Left cardiac atrium (tissue), 4 donors: ENCODE measurements at regions not wholly inside any gene's neighbourhood (a gene's known extent, or its start where the extent isn't known, plus 50 kb on each side); places are given as distances from the start of the nearest gene placed in this dataset.

Source experiments
- ATAC-seq, 2 donors: fragments of 200-7000 bp; cut with Tn5 transposase; one replicate each; pipeline ENCODE4 v1.9.1; 2020; ENCODE audit warnings: mild to moderate bottlenecking in 2 of 2, moderate library complexity in 2 of 2
- DNase-seq: peaks from one replicate; pipeline ENCODE4 v3.0.0-alpha.2; 2020
- intact Hi-C, 2 donors: fragments of 100-400 bp; cut with DNase I; formaldehyde crosslinking; loops; one replicate each; pipeline versions ENCODE4 v1.14.1 to v1.15.1; 2022 to 2023
- donor health status: DM: no; HTN: yes; CAD: no.
- donor health status: DM: no; HTN: yes; CAD: no; lungs with severe emphysema.
- donor health status: DM: yes; HTN: yes; CAD: no.
- donor health status: Dilated cardiomyopathy.

GRCh38 chr7:96422388-96422787, 100.5 kb upstream of the SLC25A13 start:
- intact Hi-C loops = no loop called here
- no peak for ATAC-seq
- no peak for DNase-seq

- intact Hi-C loops = loop anchor here (10.0 kb wide), 2 partner anchors 286 to 606 kb away; partner anchors contain the start of genes DLX5 (in 1 of the 2) and SEM1 (in 1 of the 2)
Measured at GRCh38 chr7:96418581-96418980, 96.7 kb upstream of the SLC25A13 start.

DNA sequence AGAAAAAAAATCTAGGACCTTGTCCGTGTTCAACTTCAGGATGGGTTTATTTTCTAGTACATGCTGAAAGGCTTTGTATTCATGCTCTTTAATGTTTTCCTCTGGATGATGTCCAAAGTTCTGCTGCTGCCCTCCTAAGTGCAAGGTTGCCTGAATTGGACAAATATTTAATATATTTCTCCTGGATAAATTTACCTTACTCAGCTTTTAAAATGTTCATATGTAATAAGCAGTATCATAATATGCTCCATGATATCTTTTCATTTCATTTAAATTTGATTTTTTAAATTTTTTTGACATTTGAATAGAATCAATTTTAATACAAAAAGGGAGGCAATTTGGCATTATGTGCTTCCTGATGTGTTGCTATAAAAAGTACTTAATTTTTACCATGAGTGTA, 95.9 kb upstream of the SLC25A13 start:
- intact Hi-C loops = loop anchor here (10.0 kb wide), 2 partner anchors 287 to 607 kb away; partner anchors contain the start of genes DLX5 (in 1 of the 2) and SEM1 (in 1 of the 2)
- no peak for ATAC-seq
- no peak for DNase-seq

More at GRCh38 chr7:96418581-96418980, 96.7 kb upstream of the SLC25A13 start:
- ATAC-seq (no peak), DNase-seq (no peak)

- intact Hi-C loops = loop anchor here (10.0 kb wide), 2 partner anchors 288 to 608 kb away; partner anchors contain the start of genes DLX5 (in 1 of the 2) and SEM1 (in 1 of the 2)
- no peak for ATAC-seq
Measured at GRCh38 chr7:96416599-96416998, 94.7 kb upstream of the SLC25A13 start.

DNA sequence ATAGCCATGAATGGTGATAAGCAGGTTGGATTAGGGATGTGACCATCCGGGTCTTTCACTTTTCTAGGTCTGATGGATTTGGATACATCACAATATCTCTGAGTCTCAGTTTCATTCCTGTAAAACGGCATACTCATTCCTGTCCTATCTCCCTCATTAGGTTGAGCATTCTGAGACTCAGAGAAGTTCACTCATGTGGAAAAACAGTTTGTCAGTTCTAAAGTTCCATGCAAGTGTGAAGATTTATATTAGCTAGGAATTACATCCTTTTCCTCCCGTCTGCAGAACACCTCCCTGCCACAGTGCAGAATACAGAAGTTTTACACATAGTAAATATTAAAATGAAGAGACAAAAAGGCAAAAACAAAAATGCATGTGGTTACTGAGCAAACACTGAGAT, 94.2 kb upstream of the SLC25A13 start:
- ATAC-seq = no peak
- no peak for DNase-seq
- intact Hi-C loops = loop anchor here (10.0 kb wide), 2 partner anchors 289 to 609 kb away; partner anchors contain the start of genes DLX5 (in 1 of the 2) and SEM1 (in 1 of the 2)

More at GRCh38 chr7:96416599-96416998, 94.7 kb upstream of the SLC25A13 start:
- DNase-seq = no peak

DNA sequence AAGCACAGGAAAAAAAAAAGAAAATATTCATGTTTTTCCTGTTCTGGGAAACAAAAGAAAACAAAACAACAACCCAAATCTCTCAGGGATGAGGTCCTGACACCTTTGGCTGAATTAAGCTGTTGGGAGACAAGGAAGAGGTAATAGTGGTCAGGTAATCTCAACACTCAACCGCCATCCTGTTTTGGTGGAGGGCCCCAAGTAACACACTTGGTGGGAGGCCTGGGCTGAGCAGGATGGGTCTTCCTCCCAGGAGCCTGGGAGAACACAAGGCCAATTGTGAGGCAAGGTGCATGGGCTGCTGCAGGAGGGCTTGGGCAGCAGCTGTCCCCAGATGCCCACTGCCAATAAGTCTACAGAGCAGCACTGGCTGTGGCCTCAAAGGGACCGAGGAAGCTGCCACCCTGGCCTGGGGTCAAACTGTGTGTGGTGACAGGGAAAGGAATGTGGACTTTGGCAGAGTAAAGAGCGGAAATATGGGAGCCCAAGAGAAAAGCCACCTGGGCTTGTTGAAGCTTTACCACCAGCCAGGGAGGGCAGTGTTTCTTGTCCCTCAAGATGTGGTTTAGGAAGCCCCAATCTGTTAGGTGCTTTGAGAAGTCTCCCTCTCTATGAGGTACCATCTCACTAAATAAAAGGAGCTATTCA, 93.5 kb upstream of the SLC25A13 start:
- ATAC-seq (peak in 1 of 2 donors; percentile 38), DNase-seq (no peak)
- intact Hi-C loops = loop anchor here (2.0 to 10.0 kb wide), 3 partner anchors 289 to 611 kb away; partner anchors contain the start of genes DLX5 (in 1 of the 2) and SEM1 (in 1 of the 2)

- peak; percentile 63 to 82 for ATAC-seq
- intact Hi-C loops = loop anchor here (2.0 to 10.0 kb wide), 4 partner anchors 290 to 612 kb away; partner anchors contain the start of genes DLX5 (in 1 of the 2) and SEM1 (in 1 of the 2)
- peak; percentile 22 for DNase-seq
Measured at GRCh38 chr7:96414931-96415292, 93.0 kb upstream of the SLC25A13 start.

- intact Hi-C loops = loop anchor here (5.0 to 10.0 kb wide), 3 partner anchors 295 to 615 kb away; partner anchors contain the start of genes DLX5 (in 1 of the 2) and SEM1 (in 1 of the 2)
- DNase-seq (no peak), ATAC-seq (peak in 1 of 2 donors; percentile 57)
Measured at GRCh38 chr7:96410126-96410839, 88.4 kb upstream of the SLC25A13 start.

- no peak for DNase-seq
- intact Hi-C loops = no loop called here
- no peak for ATAC-seq
Measured at GRCh38 chr7:96408881-96409280, 87.0 kb upstream of the SLC25A13 start.

- intact Hi-C loops = no loop called here
- no peak for ATAC-seq
- DNase-seq = no peak
Measured at GRCh38 chr7:96407427-96407826, 85.5 kb upstream of the SLC25A13 start.

DNA sequence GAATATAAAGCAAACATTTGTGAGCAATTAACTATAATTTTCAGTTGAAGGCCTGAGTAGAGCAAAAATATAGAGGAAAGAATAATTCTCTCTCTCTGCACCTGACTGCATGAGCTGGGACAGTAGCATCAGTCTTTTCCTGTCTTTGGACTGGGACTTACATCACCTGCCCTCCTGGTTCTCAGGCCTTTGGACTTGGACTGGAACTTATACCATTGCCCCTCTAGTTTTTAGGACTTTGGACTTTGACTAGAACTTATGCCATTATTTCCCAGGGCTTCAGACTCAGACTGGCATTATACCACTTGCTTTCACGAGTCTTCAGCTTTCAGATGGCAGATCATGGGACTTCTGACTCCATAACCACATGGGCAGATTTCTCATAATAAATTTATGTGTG, 81.0 kb upstream of the SLC25A13 start:
- ATAC-seq (no peak), DNase-seq (no peak)
- intact Hi-C loops = loop anchor here in 1 of 2 donors (5.0 kb wide), 1 partner anchor 309 kb away; no protein-coding TSS in a partner anchor

DNA sequence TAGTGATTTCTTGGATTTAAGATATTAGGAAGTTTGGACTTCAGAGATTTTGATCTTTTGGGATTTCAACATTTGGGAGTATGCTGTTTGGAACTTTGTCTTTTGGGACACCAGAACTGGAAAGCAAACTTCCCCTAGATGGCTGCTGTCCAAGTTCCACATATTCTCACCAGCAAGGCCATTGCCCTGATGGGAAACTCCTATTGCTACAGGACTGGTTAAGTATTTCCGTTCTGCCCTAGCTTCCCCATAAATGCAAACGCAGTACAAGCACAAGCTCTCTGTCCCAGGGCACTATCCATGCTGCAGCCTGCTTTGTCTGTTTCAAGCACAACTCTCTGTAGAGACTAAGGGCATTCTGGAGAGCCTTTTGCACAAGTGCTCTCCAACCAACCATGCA, 79.3 kb upstream of the SLC25A13 start:
- DNase-seq (peak; percentile 34), ATAC-seq (peak; percentile 33 to 53)
- intact Hi-C loops = loop anchor here in 1 of 2 donors (5.0 kb wide), 1 partner anchor 311 kb away; no protein-coding TSS in a partner anchor

DNA sequence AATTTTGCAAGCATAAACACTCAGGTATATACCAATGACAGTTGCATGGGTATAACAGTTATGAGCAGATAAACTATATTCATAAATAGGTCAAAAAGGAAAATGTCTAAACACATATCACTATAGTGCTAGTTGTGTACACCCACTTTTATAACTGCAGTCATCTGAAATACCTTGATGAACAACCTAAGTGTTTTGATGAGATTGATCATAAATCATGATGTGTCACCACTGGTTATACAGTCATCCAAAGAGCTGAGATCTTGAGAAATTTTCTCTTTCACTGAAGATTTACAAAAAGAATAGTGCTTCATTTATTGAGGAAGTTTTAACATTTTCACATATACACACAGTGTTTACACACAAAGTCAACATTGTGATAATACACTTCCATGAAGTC, 78.6 kb upstream of the SLC25A13 start:
- intact Hi-C loops = loop anchor here in 1 of 2 donors (5.0 kb wide), 1 partner anchor 312 kb away; no protein-coding TSS in a partner anchor
- DNase-seq (no peak), ATAC-seq (no peak)

- DNase-seq = no peak
- intact Hi-C loops = loop anchor here in 1 of 2 donors (5.0 kb wide), 1 partner anchor 312 kb away; no protein-coding TSS in a partner anchor
Measured at GRCh38 chr7:96400001-96400400, 78.1 kb upstream of the SLC25A13 start.

DNA sequence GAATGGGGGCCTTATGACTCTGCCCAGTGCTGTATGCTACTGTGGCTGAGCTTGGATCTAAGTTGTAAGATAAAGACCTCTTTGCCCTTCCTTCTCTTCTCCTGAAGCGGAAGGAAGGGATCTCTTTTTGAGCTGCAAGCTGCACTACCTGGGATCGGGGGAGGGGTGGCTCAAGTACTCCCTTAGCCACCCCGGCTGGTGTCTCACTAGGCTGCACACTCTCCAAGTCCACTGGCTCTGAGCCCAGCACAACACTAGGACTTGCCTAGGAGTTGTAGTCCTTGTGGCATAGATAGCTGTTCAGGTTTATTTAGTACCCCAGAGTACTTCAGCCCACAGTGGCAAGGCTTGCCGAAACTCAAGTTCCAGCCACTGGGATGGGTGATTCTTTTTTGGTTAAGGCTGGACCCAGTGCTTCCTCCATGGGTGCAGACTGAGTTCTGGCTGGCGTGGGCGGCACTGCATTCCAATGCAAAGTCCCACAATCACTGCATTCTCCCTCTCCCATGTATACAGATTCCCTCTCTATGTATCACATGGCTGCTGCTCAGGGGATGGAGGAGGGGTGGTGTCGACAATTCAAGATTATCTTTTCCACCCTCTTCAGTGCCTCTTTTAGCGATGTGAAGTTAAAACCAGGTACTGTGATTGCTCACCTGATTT, 76.2 kb upstream of the SLC25A13 start:
- ATAC-seq = no peak

More at GRCh38 chr7:96400001-96400400, 78.1 kb upstream of the SLC25A13 start:
- no peak for ATAC-seq

DNA sequence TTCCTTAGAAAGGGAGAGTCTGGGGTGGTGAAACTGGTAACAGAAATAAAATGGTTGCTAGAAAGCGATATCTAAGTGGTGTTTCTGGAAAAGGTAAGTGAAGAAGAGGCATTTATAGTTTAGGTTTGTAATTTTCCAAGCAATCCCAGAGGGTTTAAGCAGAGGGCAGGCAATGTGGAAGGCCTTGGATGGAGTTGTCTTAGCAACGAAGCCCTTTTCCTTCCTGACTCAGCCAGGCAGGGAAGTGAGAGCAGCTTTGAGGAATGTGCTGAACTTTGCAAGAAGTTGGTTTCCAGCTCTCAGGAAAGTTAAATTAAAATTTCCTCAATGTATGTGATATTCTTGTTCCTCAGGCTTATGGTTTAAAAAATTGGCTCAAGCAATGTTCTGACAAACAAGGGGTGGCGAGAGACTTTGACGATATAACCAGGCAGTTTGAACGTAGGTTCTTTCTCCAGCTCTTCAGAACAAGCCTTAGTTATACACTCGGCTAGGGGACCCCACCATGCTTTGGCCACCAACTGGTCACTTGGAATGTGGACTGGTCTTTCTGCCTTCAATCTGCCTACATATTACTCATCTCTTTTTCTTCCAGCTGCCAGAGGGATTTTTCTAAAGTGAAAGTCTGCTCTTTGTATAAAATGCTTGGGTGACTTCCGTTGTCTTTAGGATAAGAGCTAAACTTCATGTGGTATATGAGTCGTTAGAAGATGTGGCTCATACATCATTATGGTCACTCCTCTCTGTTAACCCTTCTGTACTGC, 66.9 kb upstream of the SLC25A13 start:
- peak; percentile 73 to 93 for ATAC-seq
- DNase-seq = peak; percentile 32
- intact Hi-C loops = no loop called here

More for the DNA sequence above, 76.2 kb upstream of the SLC25A13 start:
- no peak for DNase-seq
- intact Hi-C loops = no loop called here

DNA sequence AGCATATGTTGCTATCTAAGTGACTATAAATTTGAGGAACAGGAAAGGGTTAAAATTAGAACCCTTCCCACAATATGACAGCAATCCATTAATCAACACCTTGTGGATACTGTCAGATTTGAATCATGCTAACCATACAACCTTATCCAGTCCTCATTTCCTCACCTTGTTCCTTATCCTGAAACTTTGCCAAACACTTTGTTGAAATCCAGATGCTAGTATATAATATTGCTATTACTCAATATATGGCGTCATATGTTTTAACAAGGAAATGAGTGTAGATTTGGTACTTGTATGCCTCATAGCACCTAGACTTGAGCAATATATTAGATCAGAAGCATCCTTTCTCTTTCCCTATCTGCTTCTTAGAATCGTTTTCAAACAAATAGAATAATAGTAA, 66.3 kb upstream of the SLC25A13 start:
- DNase-seq (no peak), ATAC-seq (peak in 1 of 2 donors; percentile 49)
- intact Hi-C loops = no loop called here

DNA sequence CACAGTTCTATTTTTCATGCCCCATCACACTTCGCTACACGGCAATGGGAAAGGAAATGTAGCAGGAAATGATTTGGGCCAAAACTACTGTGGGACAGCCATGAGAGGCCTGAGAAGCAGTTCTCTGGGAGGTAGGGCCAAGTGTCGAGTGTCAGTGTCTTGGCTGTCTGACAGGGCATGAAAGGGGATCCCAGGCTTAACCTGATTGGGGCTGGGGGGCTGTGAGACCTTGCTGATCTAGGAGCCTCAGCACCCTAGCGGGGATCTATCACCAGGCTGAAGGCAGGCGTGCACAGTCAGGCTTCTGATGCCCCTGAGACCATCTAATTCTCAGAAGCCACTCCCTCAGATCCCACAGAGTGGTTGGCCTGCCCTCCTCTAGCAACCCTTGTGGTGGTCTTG, 58.2 kb upstream of the SLC25A13 start:
- ATAC-seq (peak in 1 of 2 donors; percentile 27), DNase-seq (peak; percentile 23)
- intact Hi-C loops = no loop called here
